HG03432 (cell line): ENCODE measurements at regions not wholly inside any gene's neighbourhood (a gene's known extent, or its start where the extent isn't known, plus 50 kb on each side); places are given as distances from the start of the nearest gene placed in this dataset.

Source experiments
- ATAC-seq: cut with Tn5 transposase; IDR thresholded peaks from one replicate; pipeline ENCODE4 v1.9.1; 2021; ENCODE audit warnings: mild to moderate bottlenecking, moderate library complexity; ENCODE audit not compliant: unreplicated experiment

DNA sequence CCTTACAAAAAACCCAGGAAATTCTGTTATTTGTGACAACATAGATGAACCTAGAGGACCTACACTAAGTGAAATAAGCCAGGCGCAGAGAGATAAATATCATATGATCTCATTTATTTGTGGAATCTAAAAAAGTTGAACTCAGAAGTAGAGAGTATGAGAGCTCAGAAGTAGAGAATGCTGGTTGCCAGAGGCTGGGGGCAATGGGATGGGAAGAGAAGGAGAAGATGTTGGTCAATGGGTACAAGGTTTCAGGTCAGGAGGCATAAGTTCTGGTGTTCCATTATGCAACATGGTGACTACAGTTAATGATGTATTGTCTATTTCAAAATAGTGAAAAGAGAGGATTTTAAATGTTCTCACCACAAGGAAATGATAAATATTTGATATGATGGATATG, 259.1 kb upstream of the POU3F1 start:
- no peak for ATAC-seq

- no peak for ATAC-seq
Observed at GRCh38 chr1:38303843-38304242, 257.2 kb upstream of the POU3F1 start.

- ATAC-seq, result no peak
Observed at GRCh38 chr1:38301040-38301439, 254.4 kb upstream of the POU3F1 start.

GRCh38 chr1:38300616-38301015, 254.0 kb upstream of the POU3F1 start:
- no peak for ATAC-seq

GRCh38 chr1:38297842-38298241, 251.2 kb upstream of the POU3F1 start:
- ATAC-seq, result no peak

DNA sequence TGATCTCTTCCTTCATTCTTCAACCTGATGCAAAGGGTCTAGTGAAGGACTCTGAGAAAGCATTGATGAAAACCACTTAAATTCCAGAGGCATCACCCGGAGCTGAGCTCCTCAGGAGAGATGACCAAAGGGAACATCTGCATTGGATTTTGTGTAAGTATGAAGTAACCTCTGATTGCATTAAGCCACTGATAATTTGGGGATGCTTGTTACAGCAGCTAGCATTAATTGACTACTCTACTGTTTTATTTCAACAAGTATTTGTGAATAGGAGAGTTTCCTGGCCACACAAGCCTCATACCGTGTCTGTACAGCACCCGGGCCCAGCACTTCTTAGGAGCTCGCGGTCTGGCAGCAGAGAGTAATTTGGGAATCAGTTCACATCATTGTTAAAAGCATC, 250.7 kb upstream of the POU3F1 start:
- no peak for ATAC-seq

DNA sequence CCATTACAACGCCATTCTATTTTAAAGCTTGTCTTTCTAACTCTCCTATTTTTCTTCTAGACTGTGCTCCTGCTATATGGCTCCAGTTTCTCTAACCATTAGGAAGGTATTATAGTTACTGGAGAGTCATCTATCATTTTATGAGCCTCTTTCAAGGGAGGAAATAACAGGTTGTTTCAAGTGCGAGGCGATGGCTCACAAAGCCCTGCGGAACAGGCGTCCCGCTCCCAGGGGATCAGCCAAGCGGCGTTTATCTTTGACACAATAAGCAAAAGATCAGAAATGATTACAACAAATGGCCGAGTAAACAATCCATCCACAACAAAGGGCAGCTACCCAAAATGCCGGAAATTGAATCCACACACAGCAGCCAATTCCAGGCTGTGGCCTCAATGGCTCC, 249.5 kb upstream of the POU3F1 start:
- ATAC-seq, result no peak

- no peak for ATAC-seq
Observed at GRCh38 chr1:38293567-38293966, 247.0 kb upstream of the POU3F1 start.

DNA sequence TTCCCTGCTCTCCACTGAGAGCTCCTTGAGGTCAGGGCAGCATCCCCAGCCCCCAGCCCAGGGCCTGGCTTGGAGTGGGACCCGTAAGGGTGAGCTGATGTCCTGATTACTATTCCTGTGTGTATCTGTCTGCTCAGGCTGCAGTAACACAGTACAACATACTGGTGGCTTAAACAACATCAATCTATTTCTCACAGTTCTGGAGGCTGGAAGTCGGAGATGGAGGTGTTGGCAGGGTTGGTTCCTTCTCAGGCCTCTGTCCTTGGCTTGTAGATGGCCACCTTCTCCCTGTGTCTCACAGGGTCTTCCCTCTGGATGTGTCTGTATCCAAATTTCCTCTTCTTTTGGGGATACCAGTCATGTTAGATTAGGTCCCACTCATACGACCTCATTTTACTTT, 246.4 kb upstream of the POU3F1 start:
- ATAC-seq, result no peak

GRCh38 chr1:38291906-38292521, 245.4 kb upstream of the POU3F1 start:
- ATAC-seq, result no peak

DNA sequence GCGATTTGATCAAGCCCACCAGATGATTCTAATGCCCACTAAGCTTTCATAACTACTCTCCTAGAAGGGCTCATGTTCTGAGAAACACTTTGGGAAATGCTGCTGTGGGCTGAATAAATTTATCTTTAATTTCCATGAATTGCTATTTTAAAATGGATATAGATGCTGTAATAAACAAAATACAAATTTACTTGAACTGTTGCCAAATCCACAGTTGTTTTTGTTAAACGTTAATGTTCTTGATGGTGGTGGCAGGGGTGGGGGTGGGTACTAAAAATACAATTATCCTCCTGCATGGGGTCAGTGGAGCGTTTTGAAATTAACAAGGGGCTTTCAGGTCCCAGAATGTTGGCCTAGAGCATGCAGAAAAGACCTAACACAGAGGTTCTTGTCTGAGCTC, 244.7 kb upstream of the POU3F1 start:
- ATAC-seq, result no peak

DNA sequence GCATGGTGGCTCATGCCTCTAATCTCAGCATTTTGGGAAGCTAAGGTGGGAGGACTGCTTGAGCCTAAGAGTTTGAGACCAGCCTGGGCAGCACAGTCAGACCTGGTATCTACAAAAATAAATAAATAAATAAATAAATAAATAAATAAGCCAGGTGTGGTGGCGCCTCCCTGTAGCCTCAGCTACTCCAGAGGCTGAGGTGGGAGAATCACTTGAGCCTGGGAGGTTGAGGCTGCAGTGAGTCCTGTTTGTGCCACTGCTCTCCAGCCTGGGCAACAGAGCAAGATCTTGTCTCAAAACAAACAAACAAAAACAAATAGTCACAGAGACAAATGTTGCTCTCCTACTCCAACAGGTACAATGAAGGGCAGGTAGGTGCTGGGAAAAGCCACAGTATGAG, 242.4 kb upstream of the POU3F1 start:
- no peak for ATAC-seq

GRCh38 chr1:38287547-38287946, 241.0 kb upstream of the POU3F1 start:
- ATAC-seq, result no peak

- ATAC-seq, result no peak
Observed at GRCh38 chr1:38287036-38287435, 240.4 kb upstream of the POU3F1 start.

GRCh38 chr1:38285807-38286530, 239.4 kb upstream of the POU3F1 start:
- no peak for ATAC-seq

DNA sequence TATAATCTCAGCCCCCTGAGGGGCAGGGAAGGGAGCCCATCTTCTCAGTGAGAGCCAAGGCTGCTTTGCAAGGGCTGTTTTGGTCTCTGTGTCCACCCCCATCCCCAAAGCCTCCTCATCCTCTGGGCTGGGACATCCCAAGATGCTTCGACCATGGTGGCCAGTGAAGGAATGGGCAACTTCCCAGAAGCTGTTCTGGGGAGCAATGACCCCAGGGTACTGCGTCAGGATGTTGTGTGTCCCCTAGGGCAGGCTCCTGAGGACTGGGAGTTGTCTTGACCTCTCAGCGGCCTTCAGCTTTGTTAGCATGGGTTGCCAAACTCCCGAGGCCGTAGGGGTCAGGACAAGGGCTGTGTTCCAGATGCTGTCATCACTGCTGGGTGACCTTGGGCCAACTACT, 238.4 kb upstream of the POU3F1 start:
- ATAC-seq, result no peak

DNA sequence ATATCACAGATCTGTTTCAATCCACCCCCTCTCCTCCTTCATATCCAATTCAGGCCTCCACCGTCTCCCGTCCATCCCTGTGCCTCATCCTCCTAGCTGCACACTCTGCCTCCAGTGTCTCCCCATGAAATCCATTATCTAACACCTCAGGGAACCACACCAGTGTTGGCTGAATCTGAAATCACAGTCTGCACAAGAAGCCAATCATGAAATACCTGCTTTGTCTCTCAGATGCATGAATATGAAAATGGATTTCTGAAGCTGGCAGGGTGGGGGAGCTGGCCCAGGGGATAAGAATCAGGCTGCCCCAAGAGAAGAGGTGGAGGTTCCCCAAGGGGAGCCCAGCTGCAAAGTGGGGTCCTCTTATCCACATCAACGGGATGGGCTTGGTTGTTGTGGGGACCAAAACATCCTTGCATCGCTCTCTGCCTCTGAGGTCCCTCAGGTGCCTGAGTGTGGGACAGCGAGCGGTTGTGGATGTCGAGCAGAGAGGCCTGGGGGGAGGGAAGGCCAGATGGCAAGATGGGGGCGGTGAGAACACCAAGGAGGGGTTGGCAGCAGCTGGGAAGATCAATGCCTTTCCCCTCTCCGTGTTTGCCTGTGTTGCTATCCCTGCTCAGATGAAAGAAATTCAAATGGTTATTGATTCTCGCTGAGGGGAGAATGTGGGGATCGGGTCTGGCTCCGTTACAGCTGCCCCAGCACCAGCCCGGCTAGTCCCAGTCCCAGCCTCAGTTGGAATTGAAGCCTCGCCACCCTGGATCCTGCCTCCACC, 237.3 kb upstream of the POU3F1 start:
- no peak for ATAC-seq

- ATAC-seq, result no peak
Observed at GRCh38 chr1:38279148-38279547, 232.6 kb upstream of the POU3F1 start.

GRCh38 chr1:38277646-38278045, 231.1 kb upstream of the POU3F1 start:
- ATAC-seq, result no peak

- ATAC-seq, result no peak
Observed at GRCh38 chr1:38275960-38276359, 229.4 kb upstream of the POU3F1 start.

GRCh38 chr1:38274974-38275373, 228.4 kb upstream of the POU3F1 start:
- no peak for ATAC-seq

DNA sequence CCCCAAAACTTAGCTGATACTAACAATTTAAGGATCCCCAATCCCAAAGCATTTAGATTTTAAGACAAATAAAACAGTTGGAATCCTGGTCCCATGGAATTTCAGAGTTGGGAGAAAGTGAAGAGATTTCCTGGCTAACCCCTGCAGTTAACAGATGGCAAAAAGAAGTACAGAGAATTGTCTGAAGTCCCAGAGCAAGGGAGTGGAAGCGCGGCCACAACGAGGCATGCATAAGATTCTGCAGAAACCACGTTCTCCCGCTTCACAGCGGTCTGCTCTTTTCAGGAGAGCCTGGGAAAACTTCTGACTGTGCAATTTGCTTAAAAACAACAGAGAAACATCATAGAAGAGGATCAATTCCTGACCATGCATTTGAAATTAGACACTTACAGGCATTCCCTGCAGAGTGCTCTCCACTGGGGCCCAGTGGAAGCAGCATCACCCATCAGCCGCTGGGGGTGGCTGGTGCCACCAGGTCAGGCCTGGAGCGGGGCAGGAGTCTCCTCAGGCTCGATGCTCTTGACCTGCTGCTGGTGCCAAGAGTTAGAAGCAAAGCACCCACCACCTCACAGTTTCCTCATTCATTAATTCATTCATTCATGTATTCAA, 226.7 kb upstream of the POU3F1 start:
- no peak for ATAC-seq
